RWPE1 (cell line): ENCODE measurements at regions not wholly inside any gene's neighbourhood (a gene's known extent, or its start where the extent isn't known, plus 50 kb on each side); places are given as distances from the start of the nearest gene placed in this dataset.
A peak's percentile ranks its signal among the peaks of the same experiment; 100 is the strongest.

Experiments
- CTCF ChIA-PET: fragments of 350-600 bp; sonication (Branson Sonifier 250); formaldehyde crosslinking; extraction: SDS; loops from one replicate; lab custom pipeline; 2021; lab: Yijun Ruan, JAX
- POLR2A ChIA-PET: fragments of 400-600 bp; formaldehyde crosslinking; extraction: SDS; loops from one replicate; lab custom pipeline; 2020; ENCODE audit warnings: antibody characterized with exemption; ENCODE audit not compliant: low non-redundant PET; lab: Yijun Ruan, JAX
- DNase-seq: peaks from one replicate; pipeline ENCODE4 v3.0.0; 2012; ENCODE audit warnings: low spot score
- H3K27ac ChIP-seq: fragments of 450-650 bp; 2 replicates; pipeline ENCODE4 v1.5.1; 2017
- TF ChIP-seq, protein P1 (sequence below): fragments of 450-650 bp; conservative IDR thresholded peaks from 2 replicates; pipeline ENCODE4 v1.5.1; 2017; ENCODE audit warnings: low read depth, mild to moderate bottlenecking

DNA sequence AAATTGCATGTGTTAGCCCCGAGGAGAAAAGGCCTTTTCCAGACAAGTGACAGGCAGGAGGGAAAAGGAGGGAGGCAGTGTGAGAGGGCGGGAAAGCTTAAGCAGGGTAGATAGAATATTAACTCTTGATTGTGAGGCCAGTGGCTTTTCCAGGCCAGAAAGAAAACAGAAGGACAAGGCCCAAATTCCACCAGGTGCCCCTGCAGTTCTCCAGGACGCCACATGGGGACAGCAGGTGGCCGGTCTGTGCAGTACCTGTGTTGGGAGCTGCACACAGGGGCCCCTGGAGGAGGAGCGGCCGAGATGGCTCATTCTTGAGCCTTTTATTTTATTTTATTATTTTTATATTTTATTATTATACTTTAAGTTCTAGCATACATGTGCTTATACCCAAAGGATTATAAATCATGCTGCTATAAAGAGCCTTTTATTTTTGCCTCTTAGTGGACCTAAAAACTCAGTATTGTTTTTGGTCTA is 141.3 kb upstream of the KLF14 start:
- TF ChIP-seq, protein P1, sequence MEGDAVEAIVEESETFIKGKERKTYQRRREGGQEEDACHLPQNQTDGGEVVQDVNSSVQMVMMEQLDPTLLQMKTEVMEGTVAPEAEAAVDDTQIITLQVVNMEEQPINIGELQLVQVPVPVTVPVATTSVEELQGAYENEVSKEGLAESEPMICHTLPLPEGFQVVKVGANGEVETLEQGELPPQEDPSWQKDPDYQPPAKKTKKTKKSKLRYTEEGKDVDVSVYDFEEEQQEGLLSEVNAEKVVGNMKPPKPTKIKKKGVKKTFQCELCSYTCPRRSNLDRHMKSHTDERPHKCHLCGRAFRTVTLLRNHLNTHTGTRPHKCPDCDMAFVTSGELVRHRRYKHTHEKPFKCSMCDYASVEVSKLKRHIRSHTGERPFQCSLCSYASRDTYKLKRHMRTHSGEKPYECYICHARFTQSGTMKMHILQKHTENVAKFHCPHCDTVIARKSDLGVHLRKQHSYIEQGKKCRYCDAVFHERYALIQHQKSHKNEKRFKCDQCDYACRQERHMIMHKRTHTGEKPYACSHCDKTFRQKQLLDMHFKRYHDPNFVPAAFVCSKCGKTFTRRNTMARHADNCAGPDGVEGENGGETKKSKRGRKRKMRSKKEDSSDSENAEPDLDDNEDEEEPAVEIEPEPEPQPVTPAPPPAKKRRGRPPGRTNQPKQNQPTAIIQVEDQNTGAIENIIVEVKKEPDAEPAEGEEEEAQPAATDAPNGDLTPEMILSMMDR, result peak; percentile 97
- peak; percentile 46 for DNase-seq
- POLR2A ChIA-PET, result no interaction called here
- CTCF ChIA-PET, result interaction anchor here (0.5 to 1.1 kb wide), 4 partner anchors 9 to 523 kb away, joined by 3 to 4 read pairs (median 3); no protein-coding TSS in a partner anchor
- peak overlapping the region; percentile 63 for H3K27ac ChIP-seq

DNA sequence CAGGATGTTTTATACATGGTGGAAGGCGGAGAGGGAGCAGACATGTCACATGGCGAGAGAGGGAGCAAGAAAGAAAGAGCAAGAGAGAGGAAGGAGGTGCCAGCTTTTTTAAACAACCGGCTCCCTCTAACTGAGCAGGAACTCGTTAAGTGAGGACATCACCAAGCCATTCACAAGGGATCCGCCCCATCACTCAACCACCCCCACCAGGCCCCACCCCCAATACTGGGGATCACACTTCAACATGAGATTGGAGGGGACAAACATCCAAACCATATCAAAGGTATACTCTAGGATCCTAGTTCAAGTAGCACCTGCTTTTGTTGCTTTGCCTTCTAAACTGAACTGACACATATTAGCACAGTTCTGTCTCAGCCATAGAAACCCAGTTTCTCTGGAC is 141.9 kb upstream of the KLF14 start:
- POLR2A ChIA-PET, result no interaction called here
- peak overlapping the region; percentile 63 for H3K27ac ChIP-seq
- TF ChIP-seq, protein P1, result no peak
- DNase-seq, result no peak
- CTCF ChIA-PET, result interaction anchor here (0.5 to 0.7 kb wide), 3 partner anchors 9 to 522 kb away, joined by 3 to 4 read pairs (median 3); no protein-coding TSS in a partner anchor

DNA sequence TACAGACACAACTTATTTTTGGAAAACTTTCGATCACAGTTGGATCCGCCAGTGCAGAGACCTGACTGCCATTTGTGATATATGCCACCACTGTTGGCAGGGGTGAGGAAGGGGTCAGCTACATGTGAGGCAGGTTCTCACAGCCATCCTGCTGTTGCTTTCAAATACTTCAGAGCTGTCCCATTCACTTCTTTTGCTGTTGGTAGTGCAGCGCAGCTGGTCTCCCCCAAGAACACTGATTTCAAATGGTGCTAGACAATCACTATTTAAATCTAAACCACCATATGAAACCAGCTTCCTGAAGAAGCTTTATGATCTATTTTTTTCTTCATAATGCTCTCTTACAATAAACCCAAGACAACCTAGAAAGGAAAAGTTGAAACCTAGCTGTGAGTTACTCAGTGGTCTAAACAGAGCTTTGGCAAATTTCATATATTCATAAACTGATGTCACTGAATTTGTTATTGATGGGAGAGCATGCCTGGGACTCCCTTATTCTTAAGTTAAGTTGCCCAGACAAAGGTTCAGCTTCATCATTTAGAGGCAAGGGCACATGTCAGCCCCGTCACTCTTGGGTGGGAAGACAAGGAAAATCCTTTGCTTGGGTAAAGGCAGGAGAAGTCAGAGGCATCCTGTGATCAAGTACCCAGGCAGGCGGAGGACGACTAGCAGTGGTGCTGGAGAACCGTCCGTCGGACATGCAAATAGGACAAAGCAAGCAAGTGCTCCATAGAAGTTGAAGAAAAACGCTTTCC is 143.4 kb upstream of the KLF14 start:
- POLR2A ChIA-PET, result no interaction called here
- TF ChIP-seq, protein P1, result no peak
- CTCF ChIA-PET, result no interaction called here
- peak overlapping the region; percentile 47 for H3K27ac ChIP-seq
- DNase-seq, result no peak

- H3K27ac ChIP-seq, result peak overlapping the region; percentile 47
- CTCF ChIA-PET, result no interaction called here
- POLR2A ChIA-PET, result no interaction called here
- DNase-seq, result no peak
- TF ChIP-seq, protein P1, result no peak
Measured at GRCh38 chr7:130877991-130878305, 143.9 kb upstream of the KLF14 start.

DNA sequence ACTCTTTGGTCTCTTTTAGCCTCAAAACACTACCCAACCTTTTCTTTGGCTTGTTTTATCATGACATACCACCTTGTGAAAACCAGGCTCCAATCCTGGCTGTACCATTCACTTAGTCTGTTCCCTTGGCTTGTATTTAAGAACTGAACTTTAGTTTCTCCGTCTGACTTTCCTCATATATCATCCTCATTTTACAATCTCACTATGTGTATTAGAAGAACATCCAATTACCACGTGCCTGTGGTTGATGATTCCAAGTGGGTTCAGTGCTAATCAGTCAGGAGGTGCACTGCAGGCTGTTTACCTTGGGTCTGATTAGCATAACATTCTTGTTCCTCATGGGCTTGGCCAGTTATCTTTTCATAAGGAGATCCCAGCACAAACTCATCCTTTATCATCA is 144.8 kb upstream of the KLF14 start:
- ChIA-PET POLR2A (no interaction called here), CTCF (no interaction called here)
- TF ChIP-seq, protein P1, result no peak
- H3K27ac ChIP-seq, result no peak overlapping the region
- no peak for DNase-seq

DNA sequence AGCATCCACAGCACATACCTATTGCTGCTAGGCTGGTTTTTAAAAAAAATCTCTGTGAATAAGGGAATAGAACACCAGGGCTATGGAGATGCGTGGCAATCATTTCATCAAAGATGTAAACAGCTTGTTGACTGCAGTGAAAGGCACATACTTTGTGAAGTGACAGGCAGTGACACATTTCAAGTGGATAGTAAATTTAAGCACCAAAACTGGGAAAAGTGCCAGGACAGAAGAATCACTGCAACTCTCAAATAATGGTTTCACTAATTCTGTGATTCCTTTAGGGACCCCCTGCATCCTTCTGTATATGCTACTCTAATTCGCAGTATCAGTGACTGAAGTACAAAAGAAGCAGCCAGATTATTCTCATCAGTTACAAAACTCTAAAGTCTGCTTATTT is 145.2 kb upstream of the KLF14 start:
- TF ChIP-seq, protein P1, result no peak
- no peak overlapping the region for H3K27ac ChIP-seq
- POLR2A ChIA-PET, result no interaction called here
- CTCF ChIA-PET, result no interaction called here
- no peak for DNase-seq
